ENCODE measurements at regions not wholly inside any gene's neighbourhood (a gene's known extent, or its start where the extent isn't known, plus 50 kb on each side); places are given as distances from the start of the nearest gene placed in this dataset.

GRCh38 chr7:86025807-86026206 lies 617.9 kb upstream of the GRM3 start:
- Mint-ChIP-seq H3K4me1 (ENCODE audit: low read depth) (no peaks in the 10 kb centered on the region), H3K27me3 (ENCODE audit: low read depth) (no peaks in the 10 kb centered on the region), H3K4me3 (no peak overlapping the region), H3K27ac (no peak overlapping the region), H3K9me3 (peaks cover 3 to 8% of the 10 kb centered on the region in 2 donors), H3K36me3 (ENCODE audit: insufficient read depth in 2 of 2) (no peaks in the 10 kb centered on the region)
- no peak for ATAC-seq (replicated peaks in 1 of 2)
- no peak for DNase-seq

DNA sequence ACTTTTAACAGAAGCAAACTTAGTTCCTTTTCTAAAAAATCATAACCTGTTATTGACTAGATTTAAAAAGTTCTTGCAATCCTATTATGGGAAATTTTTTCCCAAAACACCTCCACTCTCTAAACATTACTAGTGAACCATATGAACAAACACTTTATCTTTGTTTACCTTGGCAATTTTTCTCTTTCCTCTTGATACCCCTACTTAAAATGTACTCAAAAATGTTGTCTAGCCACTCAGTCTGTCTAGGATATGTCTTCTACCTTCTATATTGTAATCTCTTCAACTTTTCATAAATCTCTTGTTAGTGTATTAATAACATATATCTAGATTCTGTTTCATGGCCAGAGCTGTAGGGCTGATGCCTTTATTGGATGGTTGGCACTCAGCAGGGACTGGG lies 630.0 kb upstream of the GRM3 start:
- H3K4me3 Mint-ChIP-seq: no peak overlapping the region

DNA sequence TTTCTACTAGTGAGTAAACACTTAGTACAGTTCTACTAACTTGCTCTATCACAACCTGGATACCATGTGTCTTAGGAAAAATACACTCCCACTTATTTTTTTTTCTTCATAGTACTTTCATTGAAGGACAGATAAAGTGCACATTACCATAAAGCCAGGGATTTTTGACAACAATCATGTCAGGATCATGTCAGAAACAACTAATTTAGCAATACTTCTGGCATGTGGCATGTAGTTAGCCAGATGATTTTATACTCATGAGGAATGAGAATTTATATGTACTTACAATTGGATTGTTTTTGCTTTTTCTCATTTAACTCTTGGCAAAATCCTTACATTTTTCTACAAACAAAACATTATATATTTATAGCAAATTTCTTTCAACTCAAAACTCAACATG lies 630.7 kb upstream of the GRM3 start:
- Mint-ChIP-seq H3K27ac (no peak overlapping the region), H3K9me3 (peaks cover 3 to 8% of the 10 kb centered on the region in 2 donors), H3K27me3 (ENCODE audit: low read depth) (no peaks in the 10 kb centered on the region), H3K4me3 (no peak overlapping the region), H3K4me1 (ENCODE audit: low read depth) (no peaks in the 10 kb centered on the region), H3K36me3 (ENCODE audit: insufficient read depth in 2 of 2) (no peaks in the 10 kb centered on the region)
- ATAC-seq (replicated peaks in 1 of 2) (no peak), DNase-seq (no peak)

More for the DNA sequence above, 630.0 kb upstream of the GRM3 start:
- Mint-ChIP-seq H3K4me1 (ENCODE audit: low read depth) (no peaks in the 10 kb centered on the region), H3K9me3 (peaks cover 3 to 8% of the 10 kb centered on the region in 2 donors), H3K27ac (no peak overlapping the region), H3K27me3 (ENCODE audit: low read depth) (no peaks in the 10 kb centered on the region), H3K36me3 (ENCODE audit: insufficient read depth in 2 of 2) (no peaks in the 10 kb centered on the region)
- ATAC-seq (replicated peaks in 1 of 2) (no peak), DNase-seq (no peak)

GRCh38 chr7:86008898-86009297 lies 634.8 kb upstream of the GRM3 start:
- DNase-seq: no peak
- peaks cover 6 to 9% of the 10 kb centered on the region in 2 donors for H3K9me3 Mint-ChIP-seq
- no peak overlapping the region for H3K4me3 Mint-ChIP-seq
- H3K27ac Mint-ChIP-seq: no peak overlapping the region
- no peak for ATAC-seq (replicated peaks in 1 of 2)
- peaks cover 0 to 2% of the 10 kb centered on the region in 2 donors for H3K36me3 Mint-ChIP-seq (ENCODE audit: insufficient read depth in 2 of 2)
- no peaks in the 10 kb centered on the region for H3K27me3 Mint-ChIP-seq (ENCODE audit: low read depth)
- no peaks in the 10 kb centered on the region for H3K4me1 Mint-ChIP-seq (ENCODE audit: low read depth)

DNA sequence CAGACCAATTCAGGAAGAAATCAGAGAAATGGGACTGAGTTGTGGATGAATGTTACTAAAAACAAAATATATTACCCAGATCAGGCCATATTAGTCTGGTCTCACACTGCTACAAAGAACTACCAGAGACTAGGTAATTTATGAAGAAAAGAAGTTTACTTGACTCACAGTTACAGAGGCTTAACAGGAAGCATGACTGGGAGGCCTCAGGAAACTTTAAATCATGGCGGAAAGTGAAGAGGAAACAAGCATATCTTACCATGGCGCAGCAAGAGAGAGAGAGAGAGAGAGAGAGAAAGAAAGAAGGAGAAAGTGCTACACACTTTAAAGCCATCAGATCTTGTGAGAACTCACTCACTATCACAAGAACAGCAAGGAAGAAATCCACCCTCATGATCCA lies 636.8 kb upstream of the GRM3 start:
- Mint-ChIP-seq H3K4me1 (ENCODE audit: low read depth) (no peaks in the 10 kb centered on the region), H3K27me3 (ENCODE audit: low read depth) (no peaks in the 10 kb centered on the region), H3K9me3 (peaks cover 9 to 12% of the 10 kb centered on the region in 2 donors), H3K27ac (no peak overlapping the region), H3K36me3 (ENCODE audit: insufficient read depth in 2 of 2) (peaks cover 0 to 3% of the 10 kb centered on the region in 2 donors), H3K4me3 (no peak overlapping the region)
- ATAC-seq (replicated peaks in 1 of 2) (no peak), DNase-seq (no peak)

GRCh38 chr7:86002858-86003257 lies 640.9 kb upstream of the GRM3 start:
- Mint-ChIP-seq H3K36me3 (ENCODE audit: insufficient read depth in 2 of 2) (peaks cover 2 to 7% of the 10 kb centered on the region in 2 donors), H3K4me1 (ENCODE audit: low read depth) (no peaks in the 10 kb centered on the region), H3K27ac (no peak overlapping the region), H3K4me3 (no peak overlapping the region), H3K9me3 (peaks cover 16 to 20% of the 10 kb centered on the region in 2 donors), H3K27me3 (ENCODE audit: low read depth) (no peaks in the 10 kb centered on the region)
- DNase-seq: no peak
- no peak for ATAC-seq (replicated peaks in 1 of 2)

GRCh38 chr7:85997515-85997914 lies 646.2 kb upstream of the GRM3 start:
- Mint-ChIP-seq H3K4me3 (no peak overlapping the region), H3K9me3 (peaks cover 16 to 21% of the 10 kb centered on the region in 2 donors), H3K36me3 (ENCODE audit: insufficient read depth in 2 of 2) (peaks cover 4% of the 10 kb centered on the region in 2 donors), H3K4me1 (ENCODE audit: low read depth) (no peaks in the 10 kb centered on the region), H3K27ac (no peak overlapping the region), H3K27me3 (ENCODE audit: low read depth) (no peaks in the 10 kb centered on the region)
- ATAC-seq (replicated peaks in 1 of 2) (no peak), DNase-seq (no peak)

DNA sequence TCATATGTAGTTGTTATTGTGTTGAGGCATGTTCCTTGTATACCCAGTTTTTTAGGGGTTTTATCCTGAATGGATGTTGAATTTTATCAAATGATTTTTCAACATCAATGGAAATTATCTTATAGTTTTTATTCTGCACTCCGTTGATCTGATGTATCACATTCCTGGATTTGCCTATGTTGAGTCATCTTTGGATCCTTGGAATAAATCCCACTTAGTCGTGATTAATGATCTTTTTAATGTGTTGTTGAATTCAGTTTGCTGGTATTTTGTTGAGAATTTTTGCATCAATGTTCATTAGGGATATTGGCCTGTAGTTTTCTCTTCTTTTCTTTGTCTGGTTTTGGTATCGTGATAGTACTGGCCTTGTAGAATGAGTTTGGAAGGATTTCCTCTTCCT lies 648.6 kb upstream of the GRM3 start:
- peaks cover 4% of the 10 kb centered on the region in 2 donors for H3K36me3 Mint-ChIP-seq (ENCODE audit: insufficient read depth in 2 of 2)
- H3K27ac Mint-ChIP-seq: no peak overlapping the region
- H3K4me1 Mint-ChIP-seq (ENCODE audit: low read depth): no peaks in the 10 kb centered on the region
- peaks cover 14 to 20% of the 10 kb centered on the region in 2 donors for H3K9me3 Mint-ChIP-seq
- no peaks in the 10 kb centered on the region for H3K27me3 Mint-ChIP-seq (ENCODE audit: low read depth)
- no peak for DNase-seq
- no peak for ATAC-seq (replicated peaks in 1 of 2)
- no peak overlapping the region for H3K4me3 Mint-ChIP-seq

DNA sequence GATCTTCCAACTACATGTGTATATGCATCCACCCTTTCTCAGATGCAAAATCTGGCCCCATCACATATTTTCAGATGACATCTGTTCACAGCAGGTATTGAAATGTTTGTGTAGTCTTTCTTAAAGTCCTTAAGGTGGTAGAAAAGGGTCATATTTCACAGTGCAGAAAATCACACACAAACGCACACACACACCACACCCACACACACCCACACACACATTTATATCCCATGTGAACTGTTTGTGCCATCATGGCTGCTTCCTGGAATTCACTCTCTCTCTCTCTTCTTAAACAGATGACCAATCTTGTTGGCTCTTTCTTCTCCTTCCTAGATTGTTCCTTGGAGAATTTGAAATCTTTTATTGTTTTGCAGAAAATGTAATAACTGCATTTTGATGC lies 663.0 kb upstream of the GRM3 start:
- Mint-ChIP-seq H3K4me1 (ENCODE audit: low read depth) (no peaks in the 10 kb centered on the region), H3K4me3 (no peak overlapping the region), H3K36me3 (ENCODE audit: insufficient read depth in 2 of 2) (no peaks in the 10 kb centered on the region), H3K9me3 (peaks cover 3 to 4% of the 10 kb centered on the region in 2 donors), H3K27ac (no peak overlapping the region), H3K27me3 (ENCODE audit: low read depth) (no peaks in the 10 kb centered on the region)
- ATAC-seq (replicated peaks in 1 of 2): no peak
- DNase-seq: no peak

DNA sequence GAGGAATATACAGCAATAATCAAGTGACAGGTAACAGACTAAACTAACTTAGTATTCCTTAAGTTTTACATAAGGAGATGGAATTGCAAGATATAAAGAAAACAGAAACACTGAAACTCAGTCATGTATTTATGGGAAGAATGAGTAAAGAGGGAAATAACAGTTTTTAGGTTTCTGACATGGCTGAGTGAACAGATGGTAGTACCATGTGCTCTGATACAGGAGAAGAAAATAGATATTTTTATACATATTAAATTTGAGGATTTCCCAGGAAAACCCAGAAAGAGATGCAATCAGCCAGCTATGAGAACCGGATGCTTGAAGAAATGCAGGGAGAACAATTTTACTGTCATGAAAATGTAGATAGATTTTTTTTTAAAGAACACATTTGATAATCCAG lies 669.5 kb upstream of the GRM3 start:
- ATAC-seq (replicated peaks in 1 of 2) (no peak), DNase-seq (no peak)
- Mint-ChIP-seq H3K36me3 (ENCODE audit: insufficient read depth in 2 of 2) (no peaks in the 10 kb centered on the region), H3K4me1 (ENCODE audit: low read depth) (no peaks in the 10 kb centered on the region), H3K9me3 (peaks cover 0 to 2% of the 10 kb centered on the region in 2 donors), H3K4me3 (no peak overlapping the region), H3K27me3 (ENCODE audit: low read depth) (no peaks in the 10 kb centered on the region), H3K27ac (no peak overlapping the region)

DNA sequence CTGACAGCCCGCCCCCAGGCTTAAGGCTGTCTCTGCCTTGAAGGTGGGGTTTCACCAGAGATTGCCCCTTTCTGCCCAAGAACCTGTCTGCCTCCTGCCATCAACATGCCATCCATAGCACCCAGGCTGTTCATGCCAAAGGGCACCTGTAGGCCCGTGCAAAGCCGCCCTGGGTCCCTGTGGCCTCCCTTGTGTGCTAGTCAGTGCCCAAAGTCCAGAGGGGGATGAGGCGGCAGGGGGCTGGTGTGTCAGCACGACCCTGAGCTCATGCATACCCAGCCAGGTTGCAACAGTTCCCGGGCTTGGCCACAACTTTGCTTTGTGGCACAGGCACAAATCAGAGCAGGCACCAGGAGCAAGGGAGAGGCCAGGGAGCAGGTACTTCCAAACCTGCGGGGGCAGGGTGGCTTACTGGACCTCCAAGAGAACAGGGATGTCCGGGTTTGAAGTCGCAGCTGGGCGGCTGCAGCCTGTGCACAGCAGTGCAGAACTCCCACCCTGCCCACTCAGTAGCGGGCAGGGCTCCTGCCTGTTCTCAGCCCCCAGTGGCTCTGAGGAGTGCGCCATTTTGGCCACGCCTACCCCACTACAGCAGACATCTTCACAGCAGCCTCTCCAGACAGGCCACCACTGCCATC lies 671.1 kb upstream of the GRM3 start:
- no peak for DNase-seq
- no peaks in the 10 kb centered on the region for H3K4me1 Mint-ChIP-seq (ENCODE audit: low read depth)

GRCh38 chr7:85954961-85955360 lies 688.7 kb upstream of the GRM3 start:
- ATAC-seq (replicated peaks in 1 of 2): no peak
- peaks cover 4 to 7% of the 10 kb centered on the region in 2 donors for H3K9me3 Mint-ChIP-seq
- H3K27ac Mint-ChIP-seq: no peak overlapping the region
- DNase-seq: no peak
- no peaks in the 10 kb centered on the region for H3K4me1 Mint-ChIP-seq (ENCODE audit: low read depth)
- H3K36me3 Mint-ChIP-seq (ENCODE audit: insufficient read depth in 2 of 2): peaks cover 0 to 2% of the 10 kb centered on the region in 2 donors
- H3K27me3 Mint-ChIP-seq (ENCODE audit: low read depth): no peaks in the 10 kb centered on the region
- no peak overlapping the region for H3K4me3 Mint-ChIP-seq

More for the DNA sequence above, 671.1 kb upstream of the GRM3 start:
- H3K9me3 Mint-ChIP-seq: peaks cover 0 to 2% of the 10 kb centered on the region in 2 donors
- H3K4me3 Mint-ChIP-seq: no peak overlapping the region
- no peak overlapping the region for H3K27ac Mint-ChIP-seq
- ATAC-seq (replicated peaks in 1 of 2): no peak
- H3K36me3 Mint-ChIP-seq (ENCODE audit: insufficient read depth in 2 of 2): no peaks in the 10 kb centered on the region
- no peaks in the 10 kb centered on the region for H3K27me3 Mint-ChIP-seq (ENCODE audit: low read depth)

DNA sequence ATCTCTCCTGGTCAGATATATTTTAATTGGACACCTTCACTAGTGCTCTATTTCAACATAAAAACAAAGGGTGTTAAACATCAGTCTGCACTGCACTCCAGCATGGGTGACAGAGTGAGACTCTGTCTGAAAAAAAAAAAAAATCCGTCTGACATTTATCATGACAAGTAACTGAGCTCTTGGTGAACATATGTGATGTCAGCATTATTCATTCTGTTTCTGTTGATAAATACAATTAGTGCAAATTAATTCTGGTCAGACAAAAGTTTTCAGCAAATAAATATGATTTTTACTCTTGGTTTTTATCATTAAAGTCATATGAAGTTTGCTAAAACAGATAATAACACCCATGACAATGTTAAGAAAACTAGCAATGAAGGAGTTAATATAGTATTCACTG lies 692.8 kb upstream of the GRM3 start:
- ATAC-seq (replicated peaks in 1 of 2) (no peak), DNase-seq (no peak)
- H3K9me3 Mint-ChIP-seq: peaks cover 10 to 14% of the 10 kb centered on the region in 2 donors
- H3K4me1 Mint-ChIP-seq (ENCODE audit: low read depth): no peaks in the 10 kb centered on the region
- H3K4me3 Mint-ChIP-seq: no peak overlapping the region
- peaks cover 5 to 9% of the 10 kb centered on the region in 2 donors for H3K36me3 Mint-ChIP-seq (ENCODE audit: insufficient read depth in 2 of 2)
- no peak overlapping the region for H3K27ac Mint-ChIP-seq
- H3K27me3 Mint-ChIP-seq (ENCODE audit: low read depth): no peaks in the 10 kb centered on the region

DNA sequence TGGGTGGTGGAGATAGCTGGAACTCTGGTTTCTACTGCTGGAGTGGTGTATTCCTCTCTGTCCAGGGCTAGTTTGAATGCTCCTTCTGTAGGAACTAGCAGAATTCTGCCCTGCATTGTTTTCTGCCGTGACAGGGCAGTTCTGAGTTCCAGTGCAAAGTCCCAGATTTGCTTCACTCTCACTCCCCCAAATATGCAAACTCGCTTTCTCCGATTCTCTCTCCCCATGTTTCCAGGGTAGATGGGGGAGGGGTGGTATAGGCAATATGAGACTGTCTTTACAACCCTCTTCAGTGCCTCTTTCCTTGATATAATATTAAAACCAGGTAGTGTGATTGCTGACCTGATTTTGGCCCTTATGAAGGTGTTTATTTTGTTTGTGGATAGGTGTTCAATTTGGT lies 693.3 kb upstream of the GRM3 start:
- H3K4me3 Mint-ChIP-seq: no peak overlapping the region
- no peak for ATAC-seq (replicated peaks in 1 of 2)
- H3K36me3 Mint-ChIP-seq (ENCODE audit: insufficient read depth in 2 of 2): peaks cover 5 to 9% of the 10 kb centered on the region in 2 donors
- H3K27ac Mint-ChIP-seq: no peak overlapping the region
- H3K9me3 Mint-ChIP-seq: peaks cover 8 to 14% of the 10 kb centered on the region in 2 donors
- H3K4me1 Mint-ChIP-seq (ENCODE audit: low read depth): no peaks in the 10 kb centered on the region
- DNase-seq: no peak
- no peaks in the 10 kb centered on the region for H3K27me3 Mint-ChIP-seq (ENCODE audit: low read depth)

Measured in activated T-cell treated with anti-CD3 and anti-CD28 coated beads, Interleukin-2, amount 50 U/mL, for 72 hours (primary cell).